ENCODE measurements at regions not wholly inside any gene's neighbourhood (a gene's known extent, or its start where the extent isn't known, plus 50 kb on each side); places are given as distances from the start of the nearest gene placed in this dataset.

- intact Hi-C loops (cut with micrococcal nuclease; ENCODE audit: unreplicated experiment), result no loop called here
- Histone ChIP-seq H3K4me3 (ENCODE audit: low read depth in 2 of 2, low read length in 2 of 2) (no peak overlapping the region), H3K36me3 (ENCODE audit: control insufficient read depth, insufficient read depth, low read length) (no peaks in the 10 kb centered on the region), H3K4me1 (ENCODE audit: control insufficient read depth, insufficient read depth, low read length) (no peaks in the 10 kb centered on the region), H3K9me3 (ENCODE audit: control insufficient read depth, insufficient read depth, low read depth, low read length) (no peaks in the 10 kb centered on the region), H3K27me3 (ENCODE audit: control insufficient read depth, insufficient read depth, low read length) (no peaks in the 10 kb centered on the region), H3K27ac (ENCODE audit: low read length) (no peak overlapping the region)
- ATAC-seq, result no peak
- no peak for TF ChIP-seq CTCF (IDR thresholded peaks at IDR 0.05)
- TF ChIP-seq POLR2AphosphoS5 (IDR thresholded peaks at IDR 0.05; ENCODE audit: low read depth, low read length), result no peak
- no peak for TF ChIP-seq TCF7L2 (IDR thresholded peaks at IDR 0.05; ENCODE audit: low read depth, low read length)
- TF ChIP-seq SIN3A (IDR thresholded peaks at IDR 0.05; ENCODE audit: borderline replicate concordance, insufficient read depth, low read depth, low read length), result no peak
- no peak for TF ChIP-seq REST (IDR thresholded peaks at IDR 0.05; ENCODE audit: insufficient read depth in 1 of 2, low read depth in 2 of 2, low read length in 1 of 2)
- in situ Hi-C loops (cut with HindIII; ENCODE audit: low pct_unique_long_range_greater_than_20kb, low sequenced_read_pairs), result no loop called here
- POLR2A ChIA-PET, result no interaction called here
- BruUV-seq (replicated peaks), result no TSS peak
- CTCF ChIA-PET, result no interaction called here
- DNase-seq (ENCODE audit: low read depth, low spot score), result no peak
Measured at GRCh38 chr2:80893711-80894110, 589.2 kb upstream of the LRRTM1 start.

- no TSS peak for BruUV-seq (replicated peaks)
- ChIA-PET POLR2A (no interaction called here), CTCF (no interaction called here)
- in situ Hi-C loops (cut with HindIII; ENCODE audit: low pct_unique_long_range_greater_than_20kb, low sequenced_read_pairs), result no loop called here
- TF ChIP-seq SIN3A (IDR thresholded peaks at IDR 0.05; ENCODE audit: borderline replicate concordance, insufficient read depth, low read depth, low read length) (no peak), TCF7L2 (IDR thresholded peaks at IDR 0.05; ENCODE audit: low read depth, low read length) (no peak), POLR2AphosphoS5 (IDR thresholded peaks at IDR 0.05; ENCODE audit: low read depth, low read length) (no peak), REST (IDR thresholded peaks at IDR 0.05; ENCODE audit: insufficient read depth in 1 of 2, low read depth in 2 of 2, low read length in 1 of 2) (no peak), CTCF (IDR thresholded peaks at IDR 0.05) (no peak)
- no peaks in the 10 kb centered on the region for H3K27me3 ChIP-seq (ENCODE audit: control insufficient read depth, insufficient read depth, low read length)
- no peaks in the 10 kb centered on the region for H3K9me3 ChIP-seq (ENCODE audit: control insufficient read depth, insufficient read depth, low read depth, low read length)
- no peak overlapping the region for H3K4me3 ChIP-seq (ENCODE audit: low read depth in 2 of 2, low read length in 2 of 2)
- no peaks in the 10 kb centered on the region for H3K4me1 ChIP-seq (ENCODE audit: control insufficient read depth, insufficient read depth, low read length)
- no peak for DNase-seq (ENCODE audit: low read depth, low spot score)
- no peak overlapping the region for H3K27ac ChIP-seq (ENCODE audit: low read length)
- ATAC-seq, result no peak
- intact Hi-C loops (cut with micrococcal nuclease; ENCODE audit: unreplicated experiment), result no loop called here
- H3K36me3 ChIP-seq (ENCODE audit: control insufficient read depth, insufficient read depth, low read length), result no peaks in the 10 kb centered on the region
Measured at GRCh38 chr2:80889009-80889408, 584.5 kb upstream of the LRRTM1 start.

Data from Panc1 (cell line).